ENCODE measurements at regions not wholly inside any gene's neighbourhood (a gene's known extent, or its start where the extent isn't known, plus 50 kb on each side); places are given as distances from the start of the nearest gene placed in this dataset.

GRCh38 chr9:2559192-2560152 is 62.1 kb upstream of the VLDLR start:
- no peaks in the 10 kb centered on the region for H3K27me3 ChIP-seq (replicated peaks)
- H3K4me3 ChIP-seq (ENCODE audit: low read depth, low read length) = no peak overlapping the region
- in situ Hi-C loops (cut with HindIII; ENCODE audit: low pct_ligation_motif_present, low sequenced_read_pairs) = no loop called here
- no peak for TF ChIP-seq CTCF (IDR thresholded peaks at IDR 0.05; ENCODE audit: low read depth, low read length, missing control alignments)
- peak; percentile 93 for DNase-seq
- H3K36me3 ChIP-seq (replicated peaks) = no peaks in the 10 kb centered on the region
- peak overlapping the region; percentile 43 for H3K27ac ChIP-seq

GRCh38 chr9:2560180-2560579 is 61.4 kb upstream of the VLDLR start:
- in situ Hi-C loops (cut with HindIII; ENCODE audit: low pct_ligation_motif_present, low sequenced_read_pairs) = no loop called here
- Histone ChIP-seq H3K27me3 (replicated peaks) (no peaks in the 10 kb centered on the region), H3K4me3 (ENCODE audit: low read depth, low read length) (no peak overlapping the region), H3K36me3 (replicated peaks) (no peaks in the 10 kb centered on the region), H3K27ac (no peak overlapping the region)
- DNase-seq = no peak
- TF ChIP-seq CTCF (IDR thresholded peaks at IDR 0.05; ENCODE audit: low read depth, low read length, missing control alignments) = no peak

GRCh38 chr9:2565676-2566340 is 55.8 kb upstream of the VLDLR start:
- H3K27me3 ChIP-seq (replicated peaks) = no peaks in the 10 kb centered on the region
- TF ChIP-seq CTCF (IDR thresholded peaks at IDR 0.05; ENCODE audit: low read depth, low read length, missing control alignments) = no peak
- H3K4me3 ChIP-seq (ENCODE audit: low read depth, low read length) = no peak overlapping the region
- H3K27ac ChIP-seq = no peak overlapping the region
- in situ Hi-C loops (cut with HindIII; ENCODE audit: low pct_ligation_motif_present, low sequenced_read_pairs) = no loop called here
- DNase-seq = no peak
- H3K36me3 ChIP-seq (replicated peaks) = no peaks in the 10 kb centered on the region

- DNase-seq = no peak
- Histone ChIP-seq H3K36me3 (replicated peaks) (no peaks in the 10 kb centered on the region), H3K4me3 (ENCODE audit: low read depth, low read length) (no peak overlapping the region), H3K27me3 (replicated peaks) (no peaks in the 10 kb centered on the region), H3K27ac (no peak overlapping the region)
- in situ Hi-C loops (cut with HindIII; ENCODE audit: low pct_ligation_motif_present, low sequenced_read_pairs) = no loop called here
- no peak for TF ChIP-seq CTCF (IDR thresholded peaks at IDR 0.05; ENCODE audit: low read depth, low read length, missing control alignments)
Observed at GRCh38 chr9:2567922-2568321, 53.7 kb upstream of the VLDLR start.

- DNase-seq = no peak
- H3K27ac ChIP-seq = no peak overlapping the region
- H3K36me3 ChIP-seq (replicated peaks) = no peaks in the 10 kb centered on the region
- H3K4me3 ChIP-seq (ENCODE audit: low read depth, low read length) = no peak overlapping the region
- H3K27me3 ChIP-seq (replicated peaks) = no peaks in the 10 kb centered on the region
- in situ Hi-C loops (cut with HindIII; ENCODE audit: low pct_ligation_motif_present, low sequenced_read_pairs) = no loop called here
- TF ChIP-seq CTCF (IDR thresholded peaks at IDR 0.05; ENCODE audit: low read depth, low read length, missing control alignments) = no peak
Observed at GRCh38 chr9:2568689-2569088, 52.9 kb upstream of the VLDLR start.

Data from brain microvascular endothelial cell (primary cell).